MM.1S (cell line): ENCODE measurements at regions not wholly inside any gene's neighbourhood (a gene's known extent, or its start where the extent isn't known, plus 50 kb on each side); places are given as distances from the start of the nearest gene placed in this dataset.

Experiments
- DNase-seq: peaks from one replicate; pipeline ENCODE4 v3.0.0-alpha.2; 2015
- H2AFZ ChIP-seq: fragments of 300-600 bp; sonication (generic); 2 replicates; pipeline ENCODE4 v1.6.0; 2016; ENCODE audit warnings: antibody characterized with exemption, low read length
- H3F3A ChIP-seq: fragments of 300-600 bp; sonication (generic); 2 replicates; pipeline ENCODE4 v1.6.1; 2016; ENCODE audit warnings: mild to moderate bottlenecking, antibody characterized with exemption, low read length, moderate library complexity, mixed read lengths; ENCODE audit not compliant: insufficient read depth
- H3K27ac ChIP-seq: fragments of 300-600 bp; sonication (generic); 2 replicates; pipeline ENCODE4 v1.5.1; 2016; ENCODE audit warnings: mild to moderate bottlenecking, low read length
- H3K27me3 ChIP-seq: fragments of 300-600 bp; sonication (generic); replicated peaks from 2 replicates; pipeline ENCODE4 v1.6.0; 2016; ENCODE audit warnings: low read length; ENCODE audit not compliant: insufficient read depth
- H3K36me3 ChIP-seq: fragments of 300-600 bp; sonication (generic); replicated peaks from 2 replicates; pipeline ENCODE4 v1.6.1; 2016; ENCODE audit warnings: mild to moderate bottlenecking, low read length, mixed read lengths; ENCODE audit not compliant: insufficient read depth
- H3K4me1 ChIP-seq: fragments of 300-600 bp; sonication (generic); 2 replicates; pipeline ENCODE4 v1.6.1; 2016; ENCODE audit warnings: low read length, mixed read lengths
- H3K4me2 ChIP-seq: fragments of 300-600 bp; sonication (generic); 2 replicates; pipeline ENCODE4 v1.6.0; 2016; ENCODE audit warnings: low read depth, low read length
- H3K4me3 ChIP-seq: fragments of 300-600 bp; sonication (generic); 2 replicates; pipeline ENCODE4 v1.5.1; 2016; ENCODE audit warnings: low read length, mixed read lengths
- H3K79me2 ChIP-seq: fragments of 300-600 bp; sonication (generic); 2 replicates; pipeline ENCODE4 v1.6.1; 2016; ENCODE audit warnings: mixed run types, low read length, mixed read lengths
- H3K9ac ChIP-seq: fragments of 300-600 bp; sonication (generic); 2 replicates; pipeline ENCODE4 v1.6.1; 2016; ENCODE audit warnings: low read length, mixed read lengths
- H3K9me2 ChIP-seq: fragments of 300-600 bp; sonication (generic); replicated peaks from 2 replicates; pipeline ENCODE4 v1.6.1; 2016; ENCODE audit warnings: mild to moderate bottlenecking, low read length, mixed read lengths; ENCODE audit not compliant: insufficient read depth
- H3K9me3 ChIP-seq: fragments of 300-600 bp; sonication (generic); replicated peaks from 2 replicates; pipeline ENCODE4 v1.6.1; 2016; ENCODE audit warnings: mild to moderate bottlenecking, low read length, mixed read lengths; ENCODE audit not compliant: insufficient read depth
- H4K20me1 ChIP-seq: fragments of 300-600 bp; sonication (generic); 2 replicates; pipeline ENCODE4 v1.6.1; 2016; ENCODE audit warnings: mild to moderate bottlenecking, low read length, moderate library complexity, mixed read lengths; ENCODE audit not compliant: insufficient read depth
- CTCF ChIP-seq: fragments of 300-600 bp; sonication (generic); IDR thresholded peaks from 2 replicates; pipeline ENCODE4 v1.5.1; 2016; ENCODE audit warnings: antibody characterized with exemption, low read length, mixed read lengths
- EZH2 ChIP-seq: fragments of 300-600 bp; sonication (generic); optimal IDR thresholded peaks from 2 replicates; pipeline ENCODE3; 2017; ENCODE audit warnings: low read depth, mild to moderate bottlenecking, antibody characterized with exemption, low read length, mixed read lengths
- EZH2phosphoT487 ChIP-seq: fragments of 300-600 bp; sonication (generic); IDR thresholded peaks from 2 replicates; pipeline ENCODE4 v1.6.1; 2018; ENCODE audit warnings: antibody characterized with exemption, low read length

GRCh38 chr3:94564247-94564646 lies 501.4 kb downstream of the NSUN3 start:
- Histone ChIP-seq H3K27ac (no peak overlapping the region), H3K9me3 (no peaks in the 10 kb centered on the region), H2AFZ (no peak overlapping the region), H3K4me2 (no peak overlapping the region), H4K20me1 (no peaks in the 10 kb centered on the region), H3K4me3 (no peak overlapping the region), H3K9me2 (no peaks in the 10 kb centered on the region), H3K36me3 (no peaks in the 10 kb centered on the region), H3F3A (no peaks in the 10 kb centered on the region), H3K79me2 (no peaks in the 10 kb centered on the region), H3K4me1 (no peaks in the 10 kb centered on the region), H3K27me3 (no peaks in the 10 kb centered on the region), H3K9ac (no peak overlapping the region)
- DNase-seq: no peak
- TF ChIP-seq EZH2 (no peak), CTCF (no peak), EZH2phosphoT487 (no peak)

- DNase-seq: no peak
- H3K36me3 ChIP-seq: no peaks in the 10 kb centered on the region
- H3F3A ChIP-seq: no peaks in the 10 kb centered on the region
- H3K79me2 ChIP-seq: no peaks in the 10 kb centered on the region
- no peaks in the 10 kb centered on the region for H3K4me1 ChIP-seq
- no peak overlapping the region for H2AFZ ChIP-seq
- H3K27ac ChIP-seq: no peak overlapping the region
- H4K20me1 ChIP-seq: no peaks in the 10 kb centered on the region
- H3K4me2 ChIP-seq: no peak overlapping the region
- TF ChIP-seq EZH2: no peak
- no peak for TF ChIP-seq CTCF
- no peak for TF ChIP-seq EZH2phosphoT487
- no peak overlapping the region for H3K4me3 ChIP-seq
- no peak overlapping the region for H3K9ac ChIP-seq
- no peaks in the 10 kb centered on the region for H3K9me2 ChIP-seq
- no peaks in the 10 kb centered on the region for H3K27me3 ChIP-seq
- H3K9me3 ChIP-seq: no peaks in the 10 kb centered on the region
Measured at GRCh38 chr3:94568041-94568440, 505.2 kb downstream of the NSUN3 start.

GRCh38 chr3:94573337-94573736 lies 510.5 kb downstream of the NSUN3 start:
- Histone ChIP-seq H2AFZ (no peak overlapping the region), H3K4me1 (no peaks in the 10 kb centered on the region), H4K20me1 (no peaks in the 10 kb centered on the region), H3K9me2 (no peaks in the 10 kb centered on the region), H3K4me2 (no peak overlapping the region), H3K27me3 (no peaks in the 10 kb centered on the region), H3K4me3 (no peak overlapping the region), H3F3A (no peaks in the 10 kb centered on the region), H3K9me3 (no peaks in the 10 kb centered on the region), H3K79me2 (no peaks in the 10 kb centered on the region), H3K27ac (no peak overlapping the region), H3K36me3 (no peaks in the 10 kb centered on the region), H3K9ac (no peak overlapping the region)
- DNase-seq: no peak
- TF ChIP-seq CTCF (no peak), EZH2phosphoT487 (no peak), EZH2 (no peak)
